Loucy (cell line): ENCODE measurements at regions not wholly inside any gene's neighbourhood (a gene's known extent, or its start where the extent isn't known, plus 50 kb on each side); places are given as distances from the start of the nearest gene placed in this dataset.

ENCODE experiments used
- H2AFZ ChIP-seq: fragments of 200-600 bp; sonication (generic); 2 replicates; pipeline ENCODE4 v1.6.0; 2016; ENCODE audit warnings: antibody characterized with exemption, mild to moderate bottlenecking, low read length, moderate library complexity
- H3F3A ChIP-seq: fragments of 200-600 bp; 2 replicates; pipeline ENCODE4 v1.6.0; 2016; ENCODE audit warnings: antibody characterized with exemption, low read depth, mild to moderate bottlenecking
- H3K27me3 ChIP-seq: fragments of 200-600 bp; sonication (generic); 2 replicates; pipeline ENCODE4 v1.6.1; 2014; ENCODE audit warnings: low read length, mild to moderate bottlenecking; ENCODE audit not compliant: insufficient read depth, poor library complexity, severe bottlenecking
- H3K36me3 ChIP-seq: fragments of 200-600 bp; sonication (generic); 2 replicates; pipeline ENCODE4 v1.6.1; 2016; ENCODE audit warnings: low read length; ENCODE audit not compliant: insufficient read depth
- H3K4me1 ChIP-seq: fragments of 200-600 bp; sonication (generic); 2 replicates; pipeline ENCODE4 v1.5.1; 2014; ENCODE audit warnings: low read length, mild to moderate bottlenecking; ENCODE audit not compliant: insufficient read depth, poor library complexity, severe bottlenecking
- H3K4me2 ChIP-seq: fragments of 200-600 bp; sonication (generic); 2 replicates; pipeline ENCODE4 v1.6.0; 2014; ENCODE audit warnings: antibody characterized with exemption, low read length, low read depth, mild to moderate bottlenecking; ENCODE audit not compliant: poor library complexity, severe bottlenecking
- H3K4me3 ChIP-seq: fragments of 200-600 bp; sonication (generic); 2 replicates; pipeline ENCODE4 v1.5.1; 2014; ENCODE audit warnings: low read length, mild to moderate bottlenecking, mixed read lengths; ENCODE audit not compliant: poor library complexity, severe bottlenecking
- H3K79me2 ChIP-seq: fragments of 200-600 bp; sonication (generic); 2 replicates; pipeline ENCODE4 v1.6.1; 2014; ENCODE audit warnings: low read length; ENCODE audit not compliant: insufficient read depth
- H3K9ac ChIP-seq: fragments of 200-600 bp; sonication (generic); 2 replicates; pipeline ENCODE4 v1.6.0; 2014; ENCODE audit warnings: mild to moderate bottlenecking, low read depth, low read length, moderate library complexity; ENCODE audit not compliant: poor library complexity, severe bottlenecking
- H3K9me2 ChIP-seq: fragments of 200-600 bp; sonication (generic); replicated peaks from 2 replicates; pipeline ENCODE4 v1.6.1; 2016; ENCODE audit warnings: low read depth, low read length, mixed read lengths
- H3K9me3 ChIP-seq: fragments of 200-600 bp; sonication (generic); 2 replicates; pipeline ENCODE4 v1.6.1; 2014; ENCODE audit warnings: mild to moderate bottlenecking, antibody characterized with exemption, low read length, low read depth; ENCODE audit not compliant: insufficient read depth
- H4K20me1 ChIP-seq: fragments of 200-600 bp; sonication (generic); 2 replicates; pipeline ENCODE4 v1.6.0; 2014; ENCODE audit warnings: antibody characterized with exemption, low read length, mild to moderate bottlenecking; ENCODE audit not compliant: insufficient read depth, poor library complexity, severe bottlenecking
- EZH2phosphoT487 ChIP-seq: fragments of 200-600 bp; IDR thresholded peaks from 2 replicates; pipeline ENCODE4 v1.6.1; 2018; ENCODE audit warnings: antibody characterized with exemption, mild to moderate bottlenecking, moderate library complexity, borderline replicate concordance
- TF ChIP-seq, protein P1 (sequence below): fragments of 200-600 bp; sonication (generic); conservative IDR thresholded peaks from 2 replicates; pipeline ENCODE4 v1.5.1; 2014; ENCODE audit warnings: mild to moderate bottlenecking, antibody characterized with exemption, low read length

- no peaks in the 10 kb centered on the region for H3K79me2 ChIP-seq
- no peak overlapping the region for H3K4me2 ChIP-seq
- H3K4me3 ChIP-seq: no peak overlapping the region
- H3K4me1 ChIP-seq: no peaks in the 10 kb centered on the region
- no peak for TF ChIP-seq EZH2phosphoT487
- TF ChIP-seq, protein P1, sequence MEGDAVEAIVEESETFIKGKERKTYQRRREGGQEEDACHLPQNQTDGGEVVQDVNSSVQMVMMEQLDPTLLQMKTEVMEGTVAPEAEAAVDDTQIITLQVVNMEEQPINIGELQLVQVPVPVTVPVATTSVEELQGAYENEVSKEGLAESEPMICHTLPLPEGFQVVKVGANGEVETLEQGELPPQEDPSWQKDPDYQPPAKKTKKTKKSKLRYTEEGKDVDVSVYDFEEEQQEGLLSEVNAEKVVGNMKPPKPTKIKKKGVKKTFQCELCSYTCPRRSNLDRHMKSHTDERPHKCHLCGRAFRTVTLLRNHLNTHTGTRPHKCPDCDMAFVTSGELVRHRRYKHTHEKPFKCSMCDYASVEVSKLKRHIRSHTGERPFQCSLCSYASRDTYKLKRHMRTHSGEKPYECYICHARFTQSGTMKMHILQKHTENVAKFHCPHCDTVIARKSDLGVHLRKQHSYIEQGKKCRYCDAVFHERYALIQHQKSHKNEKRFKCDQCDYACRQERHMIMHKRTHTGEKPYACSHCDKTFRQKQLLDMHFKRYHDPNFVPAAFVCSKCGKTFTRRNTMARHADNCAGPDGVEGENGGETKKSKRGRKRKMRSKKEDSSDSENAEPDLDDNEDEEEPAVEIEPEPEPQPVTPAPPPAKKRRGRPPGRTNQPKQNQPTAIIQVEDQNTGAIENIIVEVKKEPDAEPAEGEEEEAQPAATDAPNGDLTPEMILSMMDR: no peak
- H2AFZ ChIP-seq: no peak overlapping the region
- no peaks in the 10 kb centered on the region for H3F3A ChIP-seq
- no peaks in the 10 kb centered on the region for H3K9me3 ChIP-seq
- no peak overlapping the region for H3K9ac ChIP-seq
- no peaks in the 10 kb centered on the region for H3K27me3 ChIP-seq
- H3K9me2 ChIP-seq: no peaks in the 10 kb centered on the region
- no peaks in the 10 kb centered on the region for H4K20me1 ChIP-seq
- no peaks in the 10 kb centered on the region for H3K36me3 ChIP-seq
Measured at GRCh38 chr2:225948903-225949302, 549.4 kb downstream of the NYAP2 start.

GRCh38 chr2:225938991-225939390, 539.5 kb downstream of the NYAP2 start:
- H3K79me2 ChIP-seq: no peaks in the 10 kb centered on the region

GRCh38 chr2:225937625-225938187, 538.2 kb downstream of the NYAP2 start:
- Histone ChIP-seq H3K4me2 (no peak overlapping the region), H3K27me3 (no peaks in the 10 kb centered on the region), H3F3A (no peaks in the 10 kb centered on the region), H3K4me3 (no peak overlapping the region), H3K9ac (no peak overlapping the region), H3K36me3 (no peaks in the 10 kb centered on the region), H2AFZ (no peak overlapping the region), H3K79me2 (no peaks in the 10 kb centered on the region), H3K9me3 (no peaks in the 10 kb centered on the region), H3K9me2 (no peaks in the 10 kb centered on the region), H4K20me1 (no peaks in the 10 kb centered on the region), H3K4me1 (no peaks in the 10 kb centered on the region)
- no peak for TF ChIP-seq EZH2phosphoT487
- TF ChIP-seq, protein P1: no peak

More at GRCh38 chr2:225938991-225939390, 539.5 kb downstream of the NYAP2 start:
- no peaks in the 10 kb centered on the region for H3F3A ChIP-seq
- TF ChIP-seq EZH2phosphoT487: no peak
- TF ChIP-seq, protein P1: no peak
- no peaks in the 10 kb centered on the region for H3K4me1 ChIP-seq
- H3K4me2 ChIP-seq: no peak overlapping the region
- no peak overlapping the region for H3K4me3 ChIP-seq
- H3K27me3 ChIP-seq: no peaks in the 10 kb centered on the region
- H4K20me1 ChIP-seq: no peaks in the 10 kb centered on the region
- H3K9ac ChIP-seq: no peak overlapping the region
- H3K36me3 ChIP-seq: no peaks in the 10 kb centered on the region
- H2AFZ ChIP-seq: no peak overlapping the region
- H3K9me2 ChIP-seq: no peaks in the 10 kb centered on the region
- H3K9me3 ChIP-seq: no peaks in the 10 kb centered on the region
